Endothelial cell of umbilical vein (primary cell): ENCODE measurements at regions not wholly inside any gene's neighbourhood (a gene's known extent, or its start where the extent isn't known, plus 50 kb on each side); places are given as distances from the start of the nearest gene placed in this dataset.

Source experiments
- BruUV-seq: library from RNA; stranded (reverse); fragments of 400-500 nt; replicated peaks from 2 replicates; lab custom pipeline; 2021; lab: Mats Ljungman, UMichigan
- CTCF ChIA-PET: fragments of 300-600, 350-600 bp; sonication (Branson Sonifier 250); formaldehyde crosslinking; loops from one replicate; lab custom pipeline; 2021; ENCODE audit warnings: antibody characterized with exemption, inconsistent platforms; lab: Charles Lee
- POLR2A ChIA-PET: fragments of 300-600, 350-600 bp; sonication (Branson Sonifier 250); formaldehyde crosslinking; loops from one replicate; lab custom pipeline; 2021; ENCODE audit warnings: antibody characterized with exemption, inconsistent platforms; lab: Charles Lee
- DNase-seq: peaks from one replicate; pipeline ENCODE4 v3.0.0-alpha.2; 2011; ENCODE audit warnings: low read depth, low spot score
- FAIRE-seq: peaks from 2 replicates; lab custom pipeline; 2011; peaks lifted over from hg19 to GRCh38; lab: Jason Lieb, UNC
- H2AFZ ChIP-seq: 2 replicates; pipeline ENCODE4 v1.6.0; 2012; ENCODE audit warnings: low read depth, low read length, control low read depth, inconsistent platforms
- H3K27ac ChIP-seq: 2 replicates; pipeline ENCODE4 v1.5.1; 2011; ENCODE audit warnings: low read depth, mild to moderate bottlenecking, control low read depth, low read length, moderate library complexity; ENCODE audit not compliant: insufficient read depth
- H3K27me3 ChIP-seq, 2 experiments: 2 replicates each; pipeline versions ENCODE4 v1.6.0 to v1.6.1; 2011; ENCODE audit warnings: low read length in 2 of 2, mixed read lengths in 1 of 2; ENCODE audit not compliant: control insufficient read depth in 2 of 2, insufficient read depth in 2 of 2
- H3K36me3 ChIP-seq, 2 experiments: 2 replicates in 1 of 2; 3 replicates in 1 of 2; pipeline ENCODE4 v1.5.1; 2011; ENCODE audit warnings: low read length in 2 of 2, mild to moderate bottlenecking in 1 of 2, moderate library complexity in 1 of 2; ENCODE audit not compliant: control insufficient read depth in 2 of 2, insufficient read depth in 2 of 2; ENCODE audit errors: extremely low read depth in 1 of 2
- H3K4me1 ChIP-seq: 3 replicates; pipeline ENCODE4 v1.5.1; 2011; ENCODE audit warnings: mild to moderate bottlenecking, low read length; ENCODE audit not compliant: control insufficient read depth, insufficient read depth; ENCODE audit errors: extremely low read depth
- H3K4me2 ChIP-seq: 2 replicates; pipeline ENCODE4 v1.6.1; 2011; ENCODE audit warnings: low read length, control low read depth, mixed read lengths; ENCODE audit not compliant: insufficient read depth
- H3K4me3 ChIP-seq, 3 experiments: fragments of 200-600 bp in 1 of 3; sonication (generic), shearing (Covaris generic) in 1 of 3; replicated peaks in 1 of 3; 2 replicates each; pipeline ENCODE4 v1.5.1; 2011 to 2016; ENCODE audit warnings: control low read depth in 3 of 3, low read length in 3 of 3, mild to moderate bottlenecking in 2 of 3, inconsistent platforms in 1 of 3, low read depth in 1 of 3, moderate library complexity in 1 of 3; ENCODE audit not compliant: insufficient read depth in 1 of 3
- H3K79me2 ChIP-seq: 2 replicates; pipeline ENCODE4 v1.6.0; 2012; ENCODE audit warnings: low read length, inconsistent platforms; ENCODE audit not compliant: control insufficient read depth, insufficient read depth
- H3K9ac ChIP-seq: replicated peaks from 2 replicates; pipeline ENCODE3; 2011; ENCODE audit warnings: low read length, control low read depth; ENCODE audit not compliant: insufficient read depth; ENCODE audit errors: extremely low read depth
- H3K9me1 ChIP-seq: replicated peaks from 3 replicates; pipeline ENCODE4 v1.6.0; 2011; ENCODE audit warnings: mild to moderate bottlenecking, low read length; ENCODE audit not compliant: control insufficient read depth, insufficient read depth; ENCODE audit errors: extremely low read depth
- H3K9me3 ChIP-seq: replicated peaks from 2 replicates; pipeline ENCODE4 v1.5.1; 2012; ENCODE audit warnings: low read length, inconsistent platforms; ENCODE audit not compliant: control insufficient read depth, insufficient read depth
- H4K20me1 ChIP-seq: replicated peaks from 2 replicates; pipeline ENCODE3; 2011; ENCODE audit warnings: mild to moderate bottlenecking, low read length; ENCODE audit not compliant: control insufficient read depth, insufficient read depth; ENCODE audit errors: extremely low read depth
- EZH2 ChIP-seq: IDR thresholded peaks from 2 replicates; pipeline ENCODE4 v1.6.1; 2012; ENCODE audit warnings: borderline replicate concordance, low read depth, mild to moderate bottlenecking, moderate library complexity, low read length, inconsistent platforms; ENCODE audit not compliant: severe bottlenecking
- FOS ChIP-seq: IDR thresholded peaks from 2 replicates; pipeline ENCODE4 v1.6.1; 2011; ENCODE audit warnings: mild to moderate bottlenecking, low read length, moderate library complexity, borderline replicate concordance; ENCODE audit not compliant: insufficient read depth
- GATA2 ChIP-seq: IDR thresholded peaks from 2 replicates; pipeline ENCODE4 v1.7.0; 2011; ENCODE audit warnings: low read depth, mild to moderate bottlenecking, moderate library complexity, mixed read lengths, low read length; ENCODE audit not compliant: insufficient read length, insufficient read depth
- JUN ChIP-seq: IDR thresholded peaks from 2 replicates; pipeline ENCODE4 v1.6.1; 2011; ENCODE audit warnings: borderline replicate concordance, low read depth; ENCODE audit not compliant: insufficient read length, insufficient read depth
- MYC ChIP-seq: IDR thresholded peaks from one replicate; pipeline ENCODE4 v1.6.1; 2011; ENCODE audit warnings: mild to moderate bottlenecking, low read depth, low read length
- POLR2A ChIP-seq: IDR thresholded peaks from 2 replicates; pipeline ENCODE4 v1.6.1; 2012; ENCODE audit warnings: low read depth, mild to moderate bottlenecking, control low read depth, low read length
- POLR2AphosphoS5 ChIP-seq: IDR thresholded peaks from 2 replicates; pipeline ENCODE4 v1.6.1; 2012; ENCODE audit warnings: low read depth, mild to moderate bottlenecking, control low read depth, low read length, moderate library complexity; ENCODE audit not compliant: insufficient read depth
- dilution Hi-C: fragments of 300-500 bp; cut with MboI; formaldehyde crosslinking; loops from one replicate; pipeline ENCODE4 v1.15.0; 2019; ENCODE audit warnings: low sequenced_read_pairs; ENCODE audit not compliant: extremely low pct_ligation_motif_present
- intact Hi-C: fragments of 100-400 bp; cut with micrococcal nuclease; formaldehyde crosslinking; loops from one replicate; pipeline ENCODE4 v1.10.0; 2022
- TF ChIP-seq, protein P1 (sequence below), 2 donors: IDR thresholded peaks; 1 replicate in 1 of 2; 2 replicates in 1 of 2; pipeline ENCODE4 v1.5.1; 2011; ENCODE audit warnings: low read length in 2 of 2, mild to moderate bottlenecking in 2 of 2, moderate library complexity in 2 of 2, control low read depth in 1 of 2, inconsistent platforms in 1 of 2, low read depth in 1 of 2; ENCODE audit not compliant: insufficient read depth in 1 of 2; ENCODE audit errors: extremely low read depth in 1 of 2
- TF ChIP-seq, protein P2 (sequence below): IDR thresholded peaks from 2 replicates; pipeline ENCODE4 v1.6.1; 2011; ENCODE audit not compliant: insufficient read depth, insufficient read length

DNA sequence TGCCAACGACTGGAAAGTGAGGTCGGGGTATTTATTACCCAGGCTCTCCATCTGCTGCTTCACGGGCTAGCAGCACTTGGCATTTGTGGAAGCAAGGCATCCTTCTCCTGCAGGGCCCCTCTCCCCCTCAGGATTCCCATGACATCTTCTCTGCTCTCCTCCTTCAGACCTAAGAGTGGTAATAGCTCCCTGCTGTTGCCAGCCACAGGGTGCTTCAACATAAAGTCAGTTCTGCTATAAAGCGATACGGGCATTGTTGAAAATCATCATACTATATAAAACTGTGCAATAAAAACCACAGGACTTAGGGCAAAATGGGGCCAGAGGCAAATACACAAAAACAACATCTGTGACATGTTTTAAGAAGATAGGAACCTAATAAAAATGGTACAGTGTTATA is 391.8 kb upstream of the ADAMTS9 start:
- H4K20me1 ChIP-seq: no peaks in the 10 kb centered on the region
- H3K36me3 ChIP-seq: no peaks in the 10 kb centered on the region
- no peaks in the 10 kb centered on the region for H3K27me3 ChIP-seq
- TF ChIP-seq GATA2: no peak
- no peak for TF ChIP-seq MYC
- H3K79me2 ChIP-seq: no peaks in the 10 kb centered on the region
- H3K27ac ChIP-seq: no peak overlapping the region
- H3K9ac ChIP-seq: no peak overlapping the region
- no TSS peak for BruUV-seq
- H3K4me1 ChIP-seq: no peaks in the 10 kb centered on the region
- POLR2A ChIA-PET: no interaction called here
- H2AFZ ChIP-seq: no peak overlapping the region
- H3K4me3 ChIP-seq: no peak overlapping the region
- CTCF ChIA-PET: no interaction called here
- no peaks in the 10 kb centered on the region for H3K9me3 ChIP-seq
- no peak overlapping the region for H3K4me2 ChIP-seq
- DNase-seq: no peak
- no peaks in the 10 kb centered on the region for H3K9me1 ChIP-seq
- intact Hi-C loops: no loop called here
- FAIRE-seq: no peak
- dilution Hi-C loops: no loop called here

DNA sequence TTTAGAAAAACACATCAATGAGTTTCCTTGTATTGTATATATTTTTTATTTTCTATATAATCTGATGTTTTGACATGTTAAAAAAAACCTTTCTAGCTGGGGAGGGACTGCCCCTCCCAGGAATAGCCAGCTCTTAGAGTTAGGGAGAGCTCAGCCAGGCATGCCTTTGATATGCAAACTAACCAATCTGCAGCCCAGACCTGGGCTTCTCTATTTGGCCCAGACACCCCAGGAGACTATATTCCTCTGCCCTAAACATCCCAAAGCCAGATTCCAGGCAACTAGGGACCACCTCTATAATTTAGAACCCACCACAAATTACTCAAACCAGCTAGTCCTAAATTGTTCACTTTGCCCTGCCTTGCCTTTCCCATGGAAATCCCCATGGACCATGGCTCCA is 390.9 kb upstream of the ADAMTS9 start:
- Histone ChIP-seq H3K36me3 (no peaks in the 10 kb centered on the region), H3K79me2 (no peaks in the 10 kb centered on the region), H3K27ac (no peak overlapping the region), H3K4me3 (no peak overlapping the region), H3K4me1 (no peaks in the 10 kb centered on the region), H3K27me3 (no peaks in the 10 kb centered on the region), H3K9ac (no peak overlapping the region), H3K9me3 (no peaks in the 10 kb centered on the region), H3K9me1 (no peaks in the 10 kb centered on the region), H3K4me2 (no peak overlapping the region), H4K20me1 (no peaks in the 10 kb centered on the region), H2AFZ (no peak overlapping the region)
- intact Hi-C loops: no loop called here
- dilution Hi-C loops: no loop called here
- CTCF ChIA-PET: no interaction called here
- FAIRE-seq: no peak
- no peak for DNase-seq
- POLR2A ChIA-PET: no interaction called here
- no TSS peak for BruUV-seq
- no peak for TF ChIP-seq GATA2
- TF ChIP-seq FOS: no peak
- TF ChIP-seq MYC: no peak
- TF ChIP-seq POLR2A: no peak
- TF ChIP-seq JUN: no peak
- TF ChIP-seq POLR2AphosphoS5: no peak
- TF ChIP-seq EZH2: no peak
- TF ChIP-seq, protein P1, sequence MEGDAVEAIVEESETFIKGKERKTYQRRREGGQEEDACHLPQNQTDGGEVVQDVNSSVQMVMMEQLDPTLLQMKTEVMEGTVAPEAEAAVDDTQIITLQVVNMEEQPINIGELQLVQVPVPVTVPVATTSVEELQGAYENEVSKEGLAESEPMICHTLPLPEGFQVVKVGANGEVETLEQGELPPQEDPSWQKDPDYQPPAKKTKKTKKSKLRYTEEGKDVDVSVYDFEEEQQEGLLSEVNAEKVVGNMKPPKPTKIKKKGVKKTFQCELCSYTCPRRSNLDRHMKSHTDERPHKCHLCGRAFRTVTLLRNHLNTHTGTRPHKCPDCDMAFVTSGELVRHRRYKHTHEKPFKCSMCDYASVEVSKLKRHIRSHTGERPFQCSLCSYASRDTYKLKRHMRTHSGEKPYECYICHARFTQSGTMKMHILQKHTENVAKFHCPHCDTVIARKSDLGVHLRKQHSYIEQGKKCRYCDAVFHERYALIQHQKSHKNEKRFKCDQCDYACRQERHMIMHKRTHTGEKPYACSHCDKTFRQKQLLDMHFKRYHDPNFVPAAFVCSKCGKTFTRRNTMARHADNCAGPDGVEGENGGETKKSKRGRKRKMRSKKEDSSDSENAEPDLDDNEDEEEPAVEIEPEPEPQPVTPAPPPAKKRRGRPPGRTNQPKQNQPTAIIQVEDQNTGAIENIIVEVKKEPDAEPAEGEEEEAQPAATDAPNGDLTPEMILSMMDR (IDR thresholded peaks at IDR 0.05; ENCODE audit: extremely low read depth in 1 of 2, insufficient read depth in 1 of 2, low read depth in 1 of 2, low read length in 2 of 2): no peak
- TF ChIP-seq, protein P2, sequence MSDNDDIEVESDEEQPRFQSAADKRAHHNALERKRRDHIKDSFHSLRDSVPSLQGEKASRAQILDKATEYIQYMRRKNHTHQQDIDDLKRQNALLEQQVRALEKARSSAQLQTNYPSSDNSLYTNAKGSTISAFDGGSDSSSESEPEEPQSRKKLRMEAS: no peak
